Esophagus squamous epithelium (tissue), 4 donors: ENCODE measurements at regions not wholly inside any gene's neighbourhood (a gene's known extent, or its start where the extent isn't known, plus 50 kb on each side); places are given as distances from the start of the nearest gene placed in this dataset.

Experiments
- POLR2A ChIP-seq, 4 donors: fragments of 450-650 bp; IDR thresholded peaks; one replicate each; pipeline ENCODE4 v1.6.1; 2017; ENCODE audit warnings: antibody characterized with exemption in 4 of 4, mild to moderate bottlenecking in 4 of 4, moderate library complexity in 3 of 4
- TF ChIP-seq, protein P1 (sequence below), 6 experiments: fragments of 450-650 bp in 4 of 6; fragments of 200-600 bp in 2 of 6; sonication (generic) in 2 of 6; IDR thresholded peaks; one replicate each; pipeline ENCODE4 v1.5.1; 2016 to 2019; ENCODE audit warnings: antibody characterized with exemption in 6 of 6, mild to moderate bottlenecking in 4 of 6, moderate library complexity in 4 of 6

DNA sequence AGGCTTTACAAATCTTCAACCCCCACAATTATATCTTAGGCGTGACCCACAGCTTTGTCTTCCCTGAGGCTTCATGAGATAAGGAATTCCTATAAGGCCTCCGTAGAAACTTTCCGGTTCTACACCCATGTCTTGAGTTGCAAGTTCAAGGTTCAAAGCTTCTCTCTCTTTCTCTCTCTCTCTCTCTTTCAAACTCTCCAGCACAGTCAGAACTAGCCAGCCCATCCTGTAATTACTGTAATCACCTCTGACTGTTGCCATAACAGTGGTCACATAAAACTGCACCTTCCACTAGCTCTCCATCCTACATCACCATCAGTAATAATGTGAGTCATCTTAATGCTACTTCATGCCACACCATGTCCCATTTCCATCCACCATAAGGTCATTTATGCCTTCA lies 90.0 kb upstream of the NFASC start:
- TF ChIP-seq, protein P1, sequence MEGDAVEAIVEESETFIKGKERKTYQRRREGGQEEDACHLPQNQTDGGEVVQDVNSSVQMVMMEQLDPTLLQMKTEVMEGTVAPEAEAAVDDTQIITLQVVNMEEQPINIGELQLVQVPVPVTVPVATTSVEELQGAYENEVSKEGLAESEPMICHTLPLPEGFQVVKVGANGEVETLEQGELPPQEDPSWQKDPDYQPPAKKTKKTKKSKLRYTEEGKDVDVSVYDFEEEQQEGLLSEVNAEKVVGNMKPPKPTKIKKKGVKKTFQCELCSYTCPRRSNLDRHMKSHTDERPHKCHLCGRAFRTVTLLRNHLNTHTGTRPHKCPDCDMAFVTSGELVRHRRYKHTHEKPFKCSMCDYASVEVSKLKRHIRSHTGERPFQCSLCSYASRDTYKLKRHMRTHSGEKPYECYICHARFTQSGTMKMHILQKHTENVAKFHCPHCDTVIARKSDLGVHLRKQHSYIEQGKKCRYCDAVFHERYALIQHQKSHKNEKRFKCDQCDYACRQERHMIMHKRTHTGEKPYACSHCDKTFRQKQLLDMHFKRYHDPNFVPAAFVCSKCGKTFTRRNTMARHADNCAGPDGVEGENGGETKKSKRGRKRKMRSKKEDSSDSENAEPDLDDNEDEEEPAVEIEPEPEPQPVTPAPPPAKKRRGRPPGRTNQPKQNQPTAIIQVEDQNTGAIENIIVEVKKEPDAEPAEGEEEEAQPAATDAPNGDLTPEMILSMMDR (IDR thresholded peaks at IDR 0.05) = no peak
- no peak for TF ChIP-seq POLR2A (IDR thresholded peaks at IDR 0.05)
